IgD-negative memory B cell (primary cell): ENCODE measurements at regions not wholly inside any gene's neighbourhood (a gene's known extent, or its start where the extent isn't known, plus 50 kb on each side); places are given as distances from the start of the nearest gene placed in this dataset.
A peak's percentile ranks its signal among the peaks of the same experiment; 100 is the strongest.
"Not testable (repeated sequence)": the region's sequence is repeated elsewhere in the genome, so short reads cannot be mapped to it uniquely, and the experiment has no call there.

Source experiments
- H3K27ac Mint-ChIP-seq, 3 donors: one replicate each; pipeline ENCODE4 v1.8.0; 2020 to 2022; ENCODE audit warnings: mild to moderate bottlenecking in 3 of 3, mixed read lengths in 3 of 3, moderate library complexity in 1 of 3
- H3K27me3 Mint-ChIP-seq: one replicate; pipeline ENCODE4 v1.8.0; 2021; ENCODE audit warnings: mixed read lengths
- H3K36me3 Mint-ChIP-seq: one replicate; pipeline ENCODE4 v1.8.0; 2020; ENCODE audit warnings: mild to moderate bottlenecking, mixed read lengths
- H3K4me1 Mint-ChIP-seq, 3 donors: one replicate each; pipeline ENCODE4 v1.8.0; 2020 to 2022; ENCODE audit warnings: mixed read lengths in 3 of 3, mild to moderate bottlenecking in 1 of 3
- H3K4me3 Mint-ChIP-seq, 4 donors: one replicate each; pipeline ENCODE4 v1.8.0; 2020 to 2022; ENCODE audit warnings: mild to moderate bottlenecking in 4 of 4, mixed read lengths in 4 of 4, moderate library complexity in 3 of 4
- H3K9me3 Mint-ChIP-seq, 3 donors: one replicate each; pipeline ENCODE4 v1.8.0; 2020 to 2021; ENCODE audit warnings: mixed read lengths in 3 of 3, mild to moderate bottlenecking in 1 of 3

DNA sequence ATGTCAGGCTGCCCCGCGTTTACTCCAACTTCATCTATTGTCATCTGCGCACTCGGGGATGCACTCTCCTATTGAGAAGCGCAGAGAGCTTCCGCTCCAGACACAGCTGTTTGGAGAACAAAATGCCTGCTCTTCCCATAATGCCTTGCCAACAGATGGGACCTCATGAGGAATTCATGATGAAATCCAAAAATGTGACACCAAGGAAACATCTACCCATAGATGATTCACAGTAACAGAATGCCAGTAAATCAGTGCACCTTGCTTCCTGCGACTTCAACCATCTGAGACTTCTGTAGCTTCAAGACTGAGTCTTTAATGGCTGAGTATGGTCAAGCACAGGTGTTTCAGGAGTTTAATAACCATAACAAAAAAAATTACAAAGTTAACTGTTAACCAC is 1144.9 kb upstream of the GOT2 start:
- Mint-ChIP-seq H3K4me3 (no peak overlapping the region), H3K27me3 (no peaks in the 10 kb centered on the region), H3K9me3 (peaks cover 0 to 6% (median 3%) of the 10 kb centered on the region in 3 donors), H3K36me3 (no peaks in the 10 kb centered on the region), H3K4me1 (no peaks in the 10 kb centered on the region), H3K27ac (no peak overlapping the region)

- no peaks in the 10 kb centered on the region for H3K4me1 Mint-ChIP-seq
- H3K36me3 Mint-ChIP-seq = no peaks in the 10 kb centered on the region
- no peak overlapping the region for H3K4me3 Mint-ChIP-seq
- H3K27me3 Mint-ChIP-seq = no peaks in the 10 kb centered on the region
- H3K9me3 Mint-ChIP-seq = peaks cover 0 to 7% (median 3%) of the 10 kb centered on the region in 3 donors
- H3K27ac Mint-ChIP-seq = peak overlapping the region in 1 of 3 donors; percentile 10
Observed at GRCh38 chr16:59878479-59878878, 1144.4 kb upstream of the GOT2 start.

DNA sequence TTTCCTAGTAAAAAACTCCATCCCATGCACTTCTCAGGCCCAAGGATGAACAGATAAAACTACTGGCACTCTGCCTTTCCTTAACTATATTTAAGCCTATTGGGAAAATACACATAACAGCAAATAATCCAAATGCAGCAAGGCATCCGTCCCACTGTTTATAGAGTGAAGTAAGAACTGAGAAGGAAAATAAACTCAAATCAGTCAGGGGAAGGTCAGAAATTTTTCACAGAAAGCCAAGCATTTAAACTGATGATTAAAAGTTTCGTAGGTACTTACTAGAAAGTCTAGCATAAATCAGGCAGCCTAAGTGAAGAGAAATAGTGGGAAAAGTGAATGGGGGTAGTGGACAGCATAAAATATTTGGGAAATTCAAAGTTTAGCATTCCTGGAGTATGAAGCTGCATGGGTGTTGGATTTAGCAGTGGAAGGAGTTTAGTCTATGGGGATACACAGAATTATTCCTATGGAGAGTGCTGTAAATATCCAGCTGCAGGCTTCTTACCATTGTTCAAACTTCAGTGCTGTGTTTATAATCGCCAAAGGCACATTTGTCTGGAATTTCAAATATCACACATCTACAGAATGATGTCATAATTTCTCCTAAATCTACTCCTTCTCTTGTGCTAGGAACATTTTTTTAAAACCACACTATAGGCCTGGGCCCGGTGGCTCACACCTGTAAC is 1131.0 kb upstream of the GOT2 start:
- Mint-ChIP-seq H3K27ac (no peak overlapping the region), H3K36me3 (no peaks in the 10 kb centered on the region), H3K27me3 (no peaks in the 10 kb centered on the region), H3K4me3 (no peak overlapping the region), H3K4me1 (no peaks in the 10 kb centered on the region), H3K9me3 (peaks cover 5 to 19% (median 8%) of the 10 kb centered on the region in 3 donors)

- Mint-ChIP-seq H3K27me3 (no peaks in the 10 kb centered on the region), H3K4me1 (no peaks in the 10 kb centered on the region), H3K36me3 (no peaks in the 10 kb centered on the region), H3K27ac (no peak overlapping the region), H3K4me3 (no peak overlapping the region), H3K9me3 (peaks cover 3 to 19% (median 7%) of the 10 kb centered on the region in 3 donors)
Observed at GRCh38 chr16:59859676-59860402, 1125.7 kb upstream of the GOT2 start.

GRCh38 chr16:59854846-59855439 is 1120.8 kb upstream of the GOT2 start:
- no peaks in the 10 kb centered on the region for H3K4me1 Mint-ChIP-seq
- H3K4me3 Mint-ChIP-seq = no peak overlapping the region
- H3K36me3 Mint-ChIP-seq = no peaks in the 10 kb centered on the region
- no peak overlapping the region for H3K27ac Mint-ChIP-seq
- H3K9me3 Mint-ChIP-seq = peaks cover 2 to 10% (median 5%) of the 10 kb centered on the region in 3 donors
- no peaks in the 10 kb centered on the region for H3K27me3 Mint-ChIP-seq

DNA sequence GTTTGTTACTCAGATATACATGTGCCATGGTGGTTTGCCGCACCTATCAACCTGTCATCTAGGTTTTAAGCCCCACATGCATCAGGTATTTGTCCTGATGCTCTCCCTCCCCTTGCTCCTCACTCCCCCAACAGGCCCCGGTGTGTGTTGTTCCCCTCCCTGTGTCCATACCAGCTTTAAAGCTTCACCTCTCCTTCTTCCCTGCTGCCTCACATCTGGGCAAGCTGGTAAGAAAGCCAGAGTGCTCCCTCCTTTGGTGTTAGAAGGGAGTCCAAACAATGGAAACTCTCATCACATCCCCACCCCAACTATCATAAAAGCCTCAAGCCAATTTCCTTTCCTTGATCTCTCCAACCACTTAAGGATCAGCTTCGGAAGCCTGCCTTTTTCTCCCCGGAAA is 1115.6 kb upstream of the GOT2 start:
- Mint-ChIP-seq H3K36me3 (no peaks in the 10 kb centered on the region), H3K4me1 (no peaks in the 10 kb centered on the region), H3K27me3 (no peaks in the 10 kb centered on the region), H3K4me3 (no peak overlapping the region), H3K9me3 (peaks cover under 1 to 10% (median 5%) of the 10 kb centered on the region in 3 donors), H3K27ac (peak overlapping the region in 1 of 3 donors; percentile 44)

- no peak overlapping the region for H3K27ac Mint-ChIP-seq
- H3K9me3 Mint-ChIP-seq = peaks cover 2 to 12% (median 9%) of the 10 kb centered on the region in 3 donors
- H3K4me1 Mint-ChIP-seq = no peaks in the 10 kb centered on the region
- H3K4me3 Mint-ChIP-seq = no peak overlapping the region
- H3K27me3 Mint-ChIP-seq = no peaks in the 10 kb centered on the region
- no peaks in the 10 kb centered on the region for H3K36me3 Mint-ChIP-seq
Observed at GRCh38 chr16:59848296-59848695, 1114.2 kb upstream of the GOT2 start.

DNA sequence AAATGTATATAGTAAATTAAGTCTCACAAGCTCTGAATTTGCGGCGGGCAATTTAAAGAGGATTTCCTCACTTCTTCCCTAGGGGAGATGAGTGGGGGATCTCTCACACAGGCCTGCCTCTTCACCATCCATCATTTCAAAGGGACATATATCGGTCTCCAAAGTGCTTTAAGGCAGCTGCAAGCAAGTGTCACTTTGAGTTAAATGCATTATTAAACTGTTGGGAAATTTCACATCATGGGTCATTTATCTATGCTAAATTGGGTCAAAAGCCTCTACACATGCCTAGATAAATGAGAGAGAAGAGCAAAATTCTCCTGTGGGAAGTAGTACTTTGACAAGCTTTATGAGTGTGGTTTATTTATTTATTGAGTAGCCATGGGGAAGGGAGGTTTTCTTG is 1106.1 kb upstream of the GOT2 start:
- Mint-ChIP-seq H3K4me1 (no peaks in the 10 kb centered on the region), H3K27me3 (no peaks in the 10 kb centered on the region), H3K4me3 (peak overlapping the region in 1 of 4 donors; percentile 0), H3K9me3 (peaks cover 5 to 13% (median 11%) of the 10 kb centered on the region in 3 donors), H3K36me3 (no peaks in the 10 kb centered on the region), H3K27ac (no peak overlapping the region)

DNA sequence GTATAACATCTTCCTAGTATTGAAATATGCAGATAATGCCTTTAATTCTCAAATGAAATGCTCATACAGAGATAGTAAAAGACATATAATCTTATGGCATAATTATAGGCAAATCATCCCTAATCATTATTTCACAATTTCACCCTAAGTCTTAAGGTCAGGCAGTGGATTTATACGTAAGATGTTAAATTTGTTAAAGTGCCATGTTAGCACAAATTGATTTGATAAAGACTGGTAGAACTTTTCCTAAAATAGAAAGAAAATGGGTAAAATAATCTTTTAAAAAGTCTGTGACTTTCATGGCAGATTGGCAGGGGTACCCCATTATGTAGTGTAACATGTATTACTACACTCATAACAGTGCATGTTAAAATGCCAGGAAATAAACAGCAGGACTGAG is 1092.7 kb upstream of the GOT2 start:
- H3K4me1 Mint-ChIP-seq = no peaks in the 10 kb centered on the region
- no peak overlapping the region for H3K27ac Mint-ChIP-seq
- H3K4me3 Mint-ChIP-seq = no peak overlapping the region
- peaks cover 3 to 5% (median 4%) of the 10 kb centered on the region in 3 donors for H3K9me3 Mint-ChIP-seq
- no peaks in the 10 kb centered on the region for H3K27me3 Mint-ChIP-seq
- H3K36me3 Mint-ChIP-seq = no peaks in the 10 kb centered on the region

GRCh38 chr16:59809488-59809887 is 1075.4 kb upstream of the GOT2 start:
- not testable (repeated sequence) for H3K4me3 Mint-ChIP-seq, H3K27me3 Mint-ChIP-seq, H3K27ac Mint-ChIP-seq, H3K36me3 Mint-ChIP-seq, H3K4me1 Mint-ChIP-seq
- peaks cover 4 to 14% (median 10%) of the 10 kb centered on the region in 3 donors for H3K9me3 Mint-ChIP-seq

GRCh38 chr16:59783191-59783590 is 1049.1 kb upstream of the GOT2 start:
- H3K9me3 Mint-ChIP-seq = peaks cover 5 to 25% (median 7%) of the 10 kb centered on the region in 3 donors

GRCh38 chr16:59773330-59773729 is 1039.2 kb upstream of the GOT2 start:
- Mint-ChIP-seq H3K9me3 (peaks cover 0 to 16% (median 4%) of the 10 kb centered on the region in 3 donors), H3K4me1 (no peaks in the 10 kb centered on the region), H3K36me3 (no peaks in the 10 kb centered on the region), H3K4me3 (no peak overlapping the region), H3K27me3 (no peaks in the 10 kb centered on the region), H3K27ac (no peak overlapping the region)

More at GRCh38 chr16:59783191-59783590, 1049.1 kb upstream of the GOT2 start:
- Mint-ChIP-seq H3K27ac (no peak overlapping the region), H3K27me3 (no peaks in the 10 kb centered on the region), H3K4me1 (no peaks in the 10 kb centered on the region), H3K4me3 (no peak overlapping the region), H3K36me3 (no peaks in the 10 kb centered on the region)

- H3K4me1 Mint-ChIP-seq = no peaks in the 10 kb centered on the region
- no peak overlapping the region for H3K4me3 Mint-ChIP-seq
- H3K27me3 Mint-ChIP-seq = no peaks in the 10 kb centered on the region
- H3K9me3 Mint-ChIP-seq = peaks cover 6 to 16% (median 16%) of the 10 kb centered on the region in 3 donors
- H3K27ac Mint-ChIP-seq = no peak overlapping the region
- H3K36me3 Mint-ChIP-seq = peaks cover 2% of the 10 kb centered on the region
Observed at GRCh38 chr16:59759296-59759695, 1025.2 kb upstream of the GOT2 start.

- Mint-ChIP-seq H3K27ac (no peak overlapping the region), H3K4me3 (no peak overlapping the region), H3K36me3 (peaks cover 2% of the 10 kb centered on the region), H3K9me3 (peaks cover 6 to 16% (median 16%) of the 10 kb centered on the region in 3 donors), H3K4me1 (no peaks in the 10 kb centered on the region), H3K27me3 (no peaks in the 10 kb centered on the region)
Observed at GRCh38 chr16:59758848-59759247, 1024.7 kb upstream of the GOT2 start.

DNA sequence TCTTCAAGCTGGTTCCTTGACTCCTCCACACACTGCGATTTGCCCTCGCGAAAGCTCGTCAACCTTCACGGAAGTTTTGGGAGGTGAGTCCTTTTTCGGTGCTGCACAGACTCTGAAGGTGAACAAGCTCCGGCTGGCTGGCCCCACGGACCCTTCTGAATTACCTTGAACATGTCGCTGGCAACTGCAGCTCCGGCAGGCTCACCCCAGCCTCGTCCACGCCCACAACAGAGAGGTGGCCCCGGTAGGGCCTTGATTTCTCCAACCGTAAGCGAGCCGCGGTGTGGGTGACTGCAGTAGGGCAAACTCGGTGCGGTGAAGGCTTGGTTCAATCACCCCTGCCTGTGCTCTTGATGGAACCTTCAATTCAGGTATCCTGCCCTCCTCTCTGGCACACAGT is 1020.7 kb upstream of the GOT2 start:
- Mint-ChIP-seq H3K27ac (no peak overlapping the region), H3K9me3 (peaks cover 3 to 8% (median 4%) of the 10 kb centered on the region in 3 donors), H3K4me3 (peak overlapping the region in 1 of 4 donors; percentile 26), H3K36me3 (no peaks in the 10 kb centered on the region), H3K4me1 (no peaks in the 10 kb centered on the region), H3K27me3 (no peaks in the 10 kb centered on the region)
